ENCODE measurements at regions not wholly inside any gene's neighbourhood (a gene's known extent, or its start where the extent isn't known, plus 50 kb on each side); places are given as distances from the start of the nearest gene placed in this dataset.

DNA sequence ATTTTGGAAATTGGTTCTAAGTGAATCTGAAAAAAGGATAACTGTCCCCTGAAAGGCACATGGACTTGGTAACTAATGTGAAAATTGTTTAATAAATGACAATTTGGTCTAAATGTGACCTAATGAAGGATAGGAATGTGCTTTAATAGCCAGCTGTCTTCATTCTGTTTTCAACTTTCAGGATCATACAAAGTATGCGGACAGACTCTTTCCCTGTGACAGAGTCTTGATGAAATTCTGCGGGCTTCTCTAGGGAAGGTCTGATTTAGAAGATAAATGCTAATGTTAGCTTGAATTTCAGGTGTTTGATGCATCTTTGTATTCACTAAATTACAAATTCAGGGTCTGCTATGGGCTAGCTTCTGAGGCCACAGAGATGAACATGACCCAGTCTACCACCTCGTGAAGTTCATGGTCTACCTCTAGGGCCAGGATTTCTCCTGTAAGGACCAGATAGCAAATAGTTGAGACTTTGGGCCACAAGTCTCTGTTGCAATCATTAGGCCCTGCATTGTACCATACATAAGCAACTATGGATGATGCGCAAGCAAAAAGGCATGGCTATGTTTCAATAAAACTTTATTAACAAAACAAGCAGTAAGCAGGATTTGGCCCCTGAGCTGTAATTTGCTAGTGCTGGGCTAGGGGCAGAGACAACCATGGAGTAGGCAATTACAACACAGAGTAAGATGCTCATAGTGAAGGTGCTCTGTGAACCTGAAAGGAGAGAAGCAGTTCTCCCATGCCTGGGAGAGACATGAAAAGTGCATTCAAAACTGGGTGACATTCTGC, 368.6 kb downstream of the INHBA start:
- no peak overlapping the region for H3K9ac ChIP-seq (ENCODE audit: low read length)
- no peak overlapping the region for H4K8ac ChIP-seq (ENCODE audit: low read length)
- no peaks in the 10 kb centered on the region for H3K79me1 ChIP-seq (replicated peaks; ENCODE audit: low read length, poor library complexity, severe bottlenecking)
- H3K4ac ChIP-seq (ENCODE audit: low read depth in 1 of 2, low read length in 2 of 2), result peak overlapping the region in 1 of 2 experiments; percentile 58
- H2BK12ac ChIP-seq (ENCODE audit: low read length in 2 of 2), result peak overlapping the region in 1 of 2 experiments; percentile 64
- no peaks in the 10 kb centered on the region for H3K4me1 ChIP-seq (ENCODE audit: control insufficient read depth, insufficient read depth, low read depth, low read length)
- H3K23ac ChIP-seq (ENCODE audit: low read length in 2 of 2), result no peak overlapping the region
- H4K91ac ChIP-seq (ENCODE audit: low read length), result no peak overlapping the region
- WGBS, result 94% methylated on average over 3 of the region's 4 CpGs
- H3K9me3 ChIP-seq (ENCODE audit: control insufficient read depth, low read length), result no peaks in the 10 kb centered on the region
- no peak for DNase-seq
- no peak overlapping the region for H2AFZ ChIP-seq (ENCODE audit: low read depth, low read length)
- H3K4me2 ChIP-seq (ENCODE audit: low read length, poor library complexity, severe bottlenecking), result no peak overlapping the region
- no peak overlapping the region for H2BK15ac ChIP-seq (ENCODE audit: low read depth, poor library complexity, severe bottlenecking)
- no peaks in the 10 kb centered on the region for H3K27me3 ChIP-seq (ENCODE audit: control insufficient read depth in 1 of 2, insufficient read depth in 1 of 2, low read length in 2 of 2)
- H3K27ac ChIP-seq (ENCODE audit: low read length, poor library complexity, severe bottlenecking), result no peak overlapping the region
- H2AK5ac ChIP-seq (ENCODE audit: low read length, severe bottlenecking), result no peak overlapping the region
- no peaks in the 10 kb centered on the region for H3K36me3 ChIP-seq (ENCODE audit: control insufficient read depth in 1 of 2, insufficient read depth in 2 of 2, low read depth in 1 of 2, low read length in 2 of 2)
- H2BK120ac ChIP-seq (ENCODE audit: low read depth, low read length), result no peak overlapping the region
- peak overlapping the region in 1 of 2 experiments; percentile 37 for H3K14ac ChIP-seq (ENCODE audit: low read length in 2 of 2)
- peak overlapping the region in 1 of 2 experiments; percentile 77 for H3K18ac ChIP-seq (ENCODE audit: low read depth in 1 of 2, low read length in 2 of 2)
- H3K4me3 ChIP-seq (ENCODE audit: insufficient read depth in 1 of 2, low read depth in 1 of 2, low read length in 2 of 2), result no peak overlapping the region
- no peak overlapping the region for H2BK5ac ChIP-seq (ENCODE audit: low read depth, low read length, poor library complexity, severe bottlenecking)

DNA sequence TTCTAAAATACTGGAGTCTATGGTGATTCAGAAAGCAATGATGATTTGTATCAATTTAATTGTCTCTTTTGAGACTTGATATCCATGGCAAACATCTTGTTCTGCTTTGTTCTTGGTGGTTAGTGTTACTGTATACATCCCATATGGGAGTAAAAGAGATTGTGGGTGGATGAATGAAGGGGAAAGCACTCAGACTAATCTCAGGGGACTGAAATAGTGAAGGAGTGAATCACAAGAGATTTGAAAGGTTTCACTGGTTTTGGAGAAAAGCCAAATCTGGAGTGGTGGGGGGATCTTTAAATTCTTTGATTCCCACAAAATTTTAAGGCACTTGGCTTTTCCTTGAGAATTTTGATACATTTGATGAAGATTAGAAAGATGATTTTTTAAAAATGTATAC, 369.4 kb downstream of the INHBA start:
- Histone ChIP-seq H4K91ac (ENCODE audit: low read length) (no peak overlapping the region), H3K23ac (ENCODE audit: low read length in 2 of 2) (no peak overlapping the region), H3K9ac (ENCODE audit: low read length) (no peak overlapping the region), H2AK5ac (ENCODE audit: low read length, severe bottlenecking) (no peak overlapping the region), H3K36me3 (ENCODE audit: control insufficient read depth in 1 of 2, insufficient read depth in 2 of 2, low read depth in 1 of 2, low read length in 2 of 2) (no peaks in the 10 kb centered on the region), H3K4ac (ENCODE audit: low read depth in 1 of 2, low read length in 2 of 2) (no peak overlapping the region), H3K14ac (ENCODE audit: low read length in 2 of 2) (no peak overlapping the region), H2AFZ (ENCODE audit: low read depth, low read length) (no peak overlapping the region), H3K27ac (ENCODE audit: low read length, poor library complexity, severe bottlenecking) (no peak overlapping the region), H3K79me1 (replicated peaks; ENCODE audit: low read length, poor library complexity, severe bottlenecking) (no peaks in the 10 kb centered on the region), H3K4me3 (ENCODE audit: insufficient read depth in 1 of 2, low read depth in 1 of 2, low read length in 2 of 2) (no peak overlapping the region), H3K18ac (ENCODE audit: low read depth in 1 of 2, low read length in 2 of 2) (no peak overlapping the region), H3K4me2 (ENCODE audit: low read length, poor library complexity, severe bottlenecking) (no peak overlapping the region), H2BK15ac (ENCODE audit: low read depth, poor library complexity, severe bottlenecking) (no peak overlapping the region), H2BK120ac (ENCODE audit: low read depth, low read length) (no peak overlapping the region), H3K27me3 (ENCODE audit: control insufficient read depth in 1 of 2, insufficient read depth in 1 of 2, low read length in 2 of 2) (no peaks in the 10 kb centered on the region), H3K4me1 (ENCODE audit: control insufficient read depth, insufficient read depth, low read depth, low read length) (no peaks in the 10 kb centered on the region), H2BK5ac (ENCODE audit: low read depth, low read length, poor library complexity, severe bottlenecking) (no peak overlapping the region), H2BK12ac (ENCODE audit: low read length in 2 of 2) (no peak overlapping the region), H4K8ac (ENCODE audit: low read length) (no peak overlapping the region), H3K9me3 (ENCODE audit: control insufficient read depth, low read length) (no peaks in the 10 kb centered on the region)
- peak; percentile 65 for DNase-seq

DNA sequence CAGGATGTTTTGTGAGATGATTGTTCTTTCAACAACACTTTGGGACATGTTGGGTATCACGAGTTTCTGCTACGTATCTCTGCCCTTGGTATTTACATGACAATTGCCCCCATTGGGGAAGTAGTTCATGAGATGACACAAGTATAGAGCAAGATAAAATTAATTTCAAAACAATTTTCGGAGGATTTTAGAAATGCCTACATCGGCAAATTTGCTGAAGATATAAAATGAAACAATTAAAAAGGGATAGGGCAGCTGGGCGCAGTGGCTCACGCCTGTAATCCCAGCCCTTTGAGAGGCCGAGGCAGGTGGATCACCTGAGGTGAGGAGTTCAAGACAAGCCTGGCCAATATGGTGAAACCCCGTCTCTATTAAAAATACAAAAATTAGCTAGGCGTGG, 371.7 kb downstream of the INHBA start:
- Histone ChIP-seq H3K9ac (ENCODE audit: low read length) (no peak overlapping the region), H4K91ac (ENCODE audit: low read length) (no peak overlapping the region), H3K4me3 (ENCODE audit: insufficient read depth in 1 of 2, low read depth in 1 of 2, low read length in 2 of 2) (no peak overlapping the region), H3K27me3 (ENCODE audit: control insufficient read depth in 1 of 2, insufficient read depth in 1 of 2, low read length in 2 of 2) (no peaks in the 10 kb centered on the region), H3K79me1 (replicated peaks; ENCODE audit: low read length, poor library complexity, severe bottlenecking) (no peaks in the 10 kb centered on the region), H2AK5ac (ENCODE audit: low read length, severe bottlenecking) (no peak overlapping the region), H3K36me3 (ENCODE audit: control insufficient read depth in 1 of 2, insufficient read depth in 2 of 2, low read depth in 1 of 2, low read length in 2 of 2) (no peaks in the 10 kb centered on the region), H2BK12ac (ENCODE audit: low read length in 2 of 2) (no peak overlapping the region), H3K4ac (ENCODE audit: low read depth in 1 of 2, low read length in 2 of 2) (no peak overlapping the region), H3K4me1 (ENCODE audit: control insufficient read depth, insufficient read depth, low read depth, low read length) (no peaks in the 10 kb centered on the region), H2BK5ac (ENCODE audit: low read depth, low read length, poor library complexity, severe bottlenecking) (no peak overlapping the region), H4K8ac (ENCODE audit: low read length) (no peak overlapping the region), H3K14ac (ENCODE audit: low read length in 2 of 2) (no peak overlapping the region), H3K18ac (ENCODE audit: low read depth in 1 of 2, low read length in 2 of 2) (no peak overlapping the region), H3K23ac (ENCODE audit: low read length in 2 of 2) (no peak overlapping the region), H2AFZ (ENCODE audit: low read depth, low read length) (no peak overlapping the region), H2BK15ac (ENCODE audit: low read depth, poor library complexity, severe bottlenecking) (no peak overlapping the region), H3K9me3 (ENCODE audit: control insufficient read depth, low read length) (no peaks in the 10 kb centered on the region), H3K27ac (ENCODE audit: low read length, poor library complexity, severe bottlenecking) (no peak overlapping the region), H3K4me2 (ENCODE audit: low read length, poor library complexity, severe bottlenecking) (no peak overlapping the region), H2BK120ac (ENCODE audit: low read depth, low read length) (no peak overlapping the region)
- DNase-seq, result no peak
- 97% methylated on average over 9 of the region's 9 CpGs for WGBS

DNA sequence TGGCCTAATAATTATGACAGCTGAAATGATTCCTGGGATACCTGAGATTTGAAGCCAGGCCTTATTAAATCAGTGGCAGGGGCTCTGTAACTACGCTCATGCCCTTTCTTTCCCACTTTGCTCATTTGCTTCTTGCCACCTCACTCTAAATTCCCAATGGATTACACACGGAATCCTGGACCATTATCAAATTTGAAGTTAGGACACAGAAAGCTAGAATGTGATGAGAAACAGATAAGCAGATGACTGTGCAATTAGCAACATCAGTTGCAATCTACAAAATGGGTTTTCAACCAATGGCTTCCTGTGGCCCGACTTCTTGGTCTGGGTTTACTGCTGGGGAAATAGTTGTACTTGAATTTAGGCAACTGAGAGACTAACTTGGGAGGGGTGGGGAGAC, 374.3 kb downstream of the INHBA start:
- Histone ChIP-seq H3K18ac (ENCODE audit: low read depth in 1 of 2, low read length in 2 of 2) (no peak overlapping the region), H2BK5ac (ENCODE audit: low read depth, low read length, poor library complexity, severe bottlenecking) (no peak overlapping the region), H3K4me2 (ENCODE audit: low read length, poor library complexity, severe bottlenecking) (no peak overlapping the region), H3K4me3 (ENCODE audit: insufficient read depth in 1 of 2, low read depth in 1 of 2, low read length in 2 of 2) (no peak overlapping the region), H3K27ac (ENCODE audit: low read length, poor library complexity, severe bottlenecking) (no peak overlapping the region), H2AK5ac (ENCODE audit: low read length, severe bottlenecking) (no peak overlapping the region), H4K91ac (ENCODE audit: low read length) (no peak overlapping the region), H2BK12ac (ENCODE audit: low read length in 2 of 2) (no peak overlapping the region), H3K9me3 (ENCODE audit: control insufficient read depth, low read length) (no peaks in the 10 kb centered on the region), H3K14ac (ENCODE audit: low read length in 2 of 2) (no peak overlapping the region), H2BK15ac (ENCODE audit: low read depth, poor library complexity, severe bottlenecking) (no peak overlapping the region), H4K8ac (ENCODE audit: low read length) (no peak overlapping the region), H3K36me3 (ENCODE audit: control insufficient read depth in 1 of 2, insufficient read depth in 2 of 2, low read depth in 1 of 2, low read length in 2 of 2) (no peaks in the 10 kb centered on the region), H3K4me1 (ENCODE audit: control insufficient read depth, insufficient read depth, low read depth, low read length) (no peaks in the 10 kb centered on the region), H3K79me1 (replicated peaks; ENCODE audit: low read length, poor library complexity, severe bottlenecking) (no peaks in the 10 kb centered on the region), H3K23ac (ENCODE audit: low read length in 2 of 2) (no peak overlapping the region), H3K27me3 (ENCODE audit: control insufficient read depth in 1 of 2, insufficient read depth in 1 of 2, low read length in 2 of 2) (no peaks in the 10 kb centered on the region), H3K4ac (ENCODE audit: low read depth in 1 of 2, low read length in 2 of 2) (no peak overlapping the region), H2AFZ (ENCODE audit: low read depth, low read length) (no peak overlapping the region), H2BK120ac (ENCODE audit: low read depth, low read length) (no peak overlapping the region), H3K9ac (ENCODE audit: low read length) (no peak overlapping the region)
- DNase-seq, result no peak
- 96% methylated on average over 2 of the region's 3 CpGs for WGBS

All from mesenchymal stem cell (in vitro differentiated cells and primary cell).